ENCODE measurements at regions not wholly inside any gene's neighbourhood (a gene's known extent, or its start where the extent isn't known, plus 50 kb on each side); places are given as distances from the start of the nearest gene placed in this dataset.
"Not testable (repeated sequence)": the region's sequence is repeated elsewhere in the genome, so short reads cannot be mapped to it uniquely, and the experiment has no call there.

GRCh38 chr3:164007765-164008164 is 1070.5 kb downstream of the SI start:
- 88 to 89% methylated on average over 1 of the region's 1 CpG for whole genome bisulfite sequencing, 2 donors
- DNase-seq (no peak), ATAC-seq (ENCODE audit: insufficient read depth, low FRiP score) (no peak)
- no peak overlapping the region for H3K4me3 ChIP-seq
- no peaks in the 10 kb centered on the region for H3K27me3 ChIP-seq (ENCODE audit: control insufficient read depth in 3 of 3, insufficient read depth in 3 of 3, low read length in 2 of 3)
- no peak overlapping the region for H3K27ac ChIP-seq (ENCODE audit: low read depth in 1 of 2, low read length in 1 of 2)
- TF ChIP-seq CTCF (IDR thresholded peaks at IDR 0.05; ENCODE audit: control extremely low read depth, extremely low read depth), result no peak
- no peaks in the 10 kb centered on the region for H3K9me3 ChIP-seq (ENCODE audit: control insufficient read depth in 4 of 4, insufficient read depth in 3 of 4, low read length in 3 of 4)
- no peak overlapping the region for H3K9ac ChIP-seq (ENCODE audit: insufficient read depth in 1 of 2, low read length in 2 of 2)
- H3K4me1 ChIP-seq (ENCODE audit: control insufficient read depth in 5 of 5, insufficient read depth in 5 of 5, low read length in 5 of 5), result no peaks in the 10 kb centered on the region
- no peaks in the 10 kb centered on the region for H3K36me3 ChIP-seq (ENCODE audit: control insufficient read depth in 4 of 4, insufficient read depth in 4 of 4, low read length in 4 of 4)

GRCh38 chr3:164004205-164004604 is 1074.1 kb downstream of the SI start:
- Histone ChIP-seq H3K9me3 (ENCODE audit: control insufficient read depth in 4 of 4, insufficient read depth in 3 of 4, low read length in 3 of 4) (peaks cover 0 to 2% (median 0%) of the 10 kb centered on the region in 4 donors), H3K9ac (ENCODE audit: insufficient read depth in 1 of 2, low read length in 2 of 2) (no peak overlapping the region), H3K27me3 (ENCODE audit: control insufficient read depth in 3 of 3, insufficient read depth in 3 of 3, low read length in 2 of 3) (no peaks in the 10 kb centered on the region), H3K4me3 (no peak overlapping the region), H3K4me1 (ENCODE audit: control insufficient read depth in 5 of 5, insufficient read depth in 5 of 5, low read length in 5 of 5) (no peaks in the 10 kb centered on the region), H3K36me3 (ENCODE audit: control insufficient read depth in 4 of 4, insufficient read depth in 4 of 4, low read length in 4 of 4) (no peaks in the 10 kb centered on the region), H3K27ac (ENCODE audit: low read depth in 1 of 2, low read length in 1 of 2) (no peak overlapping the region)
- no peak for TF ChIP-seq CTCF (IDR thresholded peaks at IDR 0.05; ENCODE audit: control extremely low read depth, extremely low read depth)
- DNase-seq (no peak), ATAC-seq (ENCODE audit: insufficient read depth, low FRiP score) (no peak)
- 86 to 87% methylated on average over 22 of the region's 22 CpGs for WGBS, 2 donors

GRCh38 chr3:164003016-164003415 is 1075.3 kb downstream of the SI start:
- WGBS, 2 donors, result 90 to 96% methylated on average over 15 to 21 of the region's 21 CpGs

DNA sequence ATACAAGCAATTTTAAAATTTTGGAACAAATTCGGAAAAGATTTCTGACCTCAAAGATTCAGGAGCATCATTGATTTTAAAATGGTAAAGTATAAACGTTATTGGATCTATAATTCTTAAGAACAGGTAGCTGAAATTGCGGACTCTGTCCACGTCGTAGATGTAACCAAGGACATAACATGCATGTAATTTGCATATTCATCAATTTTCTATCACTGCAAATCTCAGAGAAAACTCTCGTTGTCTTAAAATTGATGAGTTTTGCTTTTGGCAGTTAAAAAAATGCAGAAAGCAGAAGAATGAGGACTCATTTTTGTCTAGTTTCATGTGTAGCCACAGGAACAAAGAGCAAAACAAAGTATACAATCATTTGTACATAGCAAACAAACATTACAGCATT is 1094.4 kb downstream of the SI start:
- DNase-seq (no peak), ATAC-seq (ENCODE audit: insufficient read depth, low FRiP score) (no peak)
- no peak overlapping the region for H3K27ac ChIP-seq (ENCODE audit: low read depth in 1 of 2, low read length in 1 of 2)
- 87 to 90% methylated on average over 6 of the region's 6 CpGs for WGBS, 2 donors
- no peaks in the 10 kb centered on the region for H3K4me1 ChIP-seq (ENCODE audit: control insufficient read depth in 5 of 5, insufficient read depth in 5 of 5, low read length in 5 of 5)
- H3K9ac ChIP-seq (ENCODE audit: insufficient read depth in 1 of 2, low read length in 2 of 2), result no peak overlapping the region
- H3K9me3 ChIP-seq (ENCODE audit: control insufficient read depth in 4 of 4, insufficient read depth in 3 of 4, low read length in 3 of 4), result no peaks in the 10 kb centered on the region
- H3K36me3 ChIP-seq (ENCODE audit: control insufficient read depth in 4 of 4, insufficient read depth in 4 of 4, low read length in 4 of 4), result no peaks in the 10 kb centered on the region
- no peak overlapping the region for H3K4me3 ChIP-seq
- no peak for TF ChIP-seq CTCF (IDR thresholded peaks at IDR 0.05; ENCODE audit: control extremely low read depth, extremely low read depth)
- H3K27me3 ChIP-seq (ENCODE audit: control insufficient read depth in 3 of 3, insufficient read depth in 3 of 3, low read length in 2 of 3), result no peaks in the 10 kb centered on the region

More at GRCh38 chr3:164003016-164003415, 1075.3 kb downstream of the SI start:
- H3K9me3 ChIP-seq (ENCODE audit: control insufficient read depth in 4 of 4, insufficient read depth in 3 of 4, low read length in 3 of 4); H3K4me3 ChIP-seq; H3K4me1 ChIP-seq (ENCODE audit: control insufficient read depth in 5 of 5, insufficient read depth in 5 of 5, low read length in 5 of 5); H3K27me3 ChIP-seq (ENCODE audit: control insufficient read depth in 3 of 3, insufficient read depth in 3 of 3, low read length in 2 of 3); H3K27ac ChIP-seq (ENCODE audit: low read depth in 1 of 2, low read length in 1 of 2); DNase-seq; H3K36me3 ChIP-seq (ENCODE audit: control insufficient read depth in 4 of 4, insufficient read depth in 4 of 4, low read length in 4 of 4); ATAC-seq (ENCODE audit: insufficient read depth, low FRiP score); H3K9ac ChIP-seq (ENCODE audit: insufficient read depth in 1 of 2, low read length in 2 of 2): not testable (repeated sequence)

All from lung (tissue), 11 donors.